SK-N-SH (cell line): ENCODE measurements at regions not wholly inside any gene's neighbourhood (a gene's known extent, or its start where the extent isn't known, plus 50 kb on each side); places are given as distances from the start of the nearest gene placed in this dataset.

Source experiments
- CTCF ChIA-PET: fragments of 300-600, 350-600 bp; formaldehyde crosslinking; extraction: SDS; loops from one replicate; lab custom pipeline; 2021; lab: Yijun Ruan, JAX
- POLR2A ChIA-PET: fragments of 350-600 bp; sonication (Branson Sonifier 250); formaldehyde crosslinking; extraction: SDS; loops from one replicate; lab custom pipeline; 2020; ENCODE audit warnings: antibody characterized with exemption, inconsistent platforms; lab: Yijun Ruan, JAX
- DNase-seq: peaks from one replicate; pipeline ENCODE4 v3.0.0; 2012
- H2AFZ ChIP-seq: fragments of 200-600 bp; sonication (generic); 2 replicates; pipeline ENCODE4 v1.8.1; 2016; ENCODE audit warnings: antibody characterized with exemption, mild to moderate bottlenecking, low read depth
- H3F3A ChIP-seq: fragments of 200-600 bp; sonication (generic); replicated peaks from 2 replicates; pipeline ENCODE3; 2016; ENCODE audit warnings: antibody characterized with exemption, mild to moderate bottlenecking; ENCODE audit not compliant: insufficient read depth
- H3K27ac ChIP-seq, 2 experiments: fragments of 200-500 bp in 1 of 2; fragments of 200-600 bp in 1 of 2; sonication (Bioruptor generic) in 1 of 2; sonication (generic), shearing (Covaris generic) in 1 of 2; 2 replicates each; pipeline versions ENCODE4 v1.5.1 to v1.6.1; 2014 to 2016; ENCODE audit warnings: low read depth in 2 of 2, inconsistent platforms in 1 of 2, low read length in 1 of 2, mild to moderate bottlenecking in 1 of 2, mixed read lengths in 1 of 2
- H3K27me3 ChIP-seq: fragments of 200-600 bp; sonication (generic), shearing (Covaris generic); 2 replicates; pipeline ENCODE4 v1.6.1; 2016; ENCODE audit warnings: mixed run types; ENCODE audit not compliant: insufficient read depth
- H3K36me3 ChIP-seq, 2 experiments: fragments of 200-500 bp in 1 of 2; fragments of 200-600 bp in 1 of 2; sonication (Bioruptor generic) in 1 of 2; sonication (generic) in 1 of 2; replicated peaks in 1 of 2; 2 replicates each; pipeline versions ENCODE3 to v1.5.1; 2014 to 2016; ENCODE audit warnings: low read length in 1 of 2, mild to moderate bottlenecking in 1 of 2; ENCODE audit not compliant: insufficient read depth in 2 of 2, control insufficient read depth in 1 of 2
- H3K4me1 ChIP-seq, 2 experiments: fragments of 200-500 bp in 1 of 2; fragments of 200-600 bp in 1 of 2; sonication (Bioruptor generic) in 1 of 2; sonication (generic), shearing (Covaris generic) in 1 of 2; 2 replicates each; pipeline versions ENCODE4 v1.5.1 to v1.6.1; 2014 to 2016; ENCODE audit warnings: low read depth in 1 of 2, low read length in 1 of 2, mixed run types in 1 of 2; ENCODE audit not compliant: insufficient read depth in 2 of 2, control insufficient read depth in 1 of 2
- H3K4me2 ChIP-seq: fragments of 200-600 bp; sonication (generic), shearing (Covaris generic); 2 replicates; pipeline ENCODE4 v1.6.1; 2017; ENCODE audit warnings: mixed run types
- H3K4me3 ChIP-seq, 2 experiments: fragments of 200-500 bp in 1 of 2; fragments of 200-600 bp in 1 of 2; sonication (Bioruptor generic) in 1 of 2; sonication (generic), shearing (Covaris generic) in 1 of 2; 2 replicates each; pipeline versions ENCODE4 v1.5.1 to v1.8.1; 2014 to 2016; ENCODE audit warnings: low read depth in 2 of 2, inconsistent platforms in 1 of 2, low read length in 1 of 2, mild to moderate bottlenecking in 1 of 2, mixed read lengths in 1 of 2, moderate library complexity in 1 of 2
- H3K79me2 ChIP-seq: fragments of 200-600 bp; sonication (generic); 2 replicates; pipeline ENCODE4 v1.8.1; 2017; ENCODE audit warnings: mild to moderate bottlenecking; ENCODE audit not compliant: insufficient read depth
- H3K9ac ChIP-seq: fragments of 200-600 bp; sonication (generic); 2 replicates; pipeline ENCODE4 v1.6.1; 2017; ENCODE audit warnings: mixed run types
- H3K9me2 ChIP-seq: fragments of 200-600 bp; sonication (generic); 2 replicates; pipeline ENCODE4 v1.6.1; 2017; ENCODE audit warnings: mixed run types
- H3K9me3 ChIP-seq: fragments of 200-600 bp; sonication (generic); 2 replicates; pipeline ENCODE4 v1.6.1; 2017; ENCODE audit warnings: mixed run types, mild to moderate bottlenecking, moderate library complexity
- H4K20me1 ChIP-seq: fragments of 200-600 bp; sonication (generic); 2 replicates; pipeline ENCODE4 v1.6.1; 2017; ENCODE audit warnings: mild to moderate bottlenecking, mixed run types; ENCODE audit not compliant: insufficient read depth
- EP300 ChIP-seq, 2 experiments: IDR thresholded peaks; 2 replicates each; pipeline versions ENCODE4 v1.4.0 to v1.6.1; 2012; ENCODE audit warnings: borderline replicate concordance in 1 of 2, low read depth in 1 of 2, low read length in 1 of 2
- FOSL2 ChIP-seq: IDR thresholded peaks from 2 replicates; pipeline ENCODE4 v1.4.0; 2012; ENCODE audit warnings: low read depth, mild to moderate bottlenecking, moderate library complexity, borderline replicate concordance
- FOXJ3 ChIP-seq: sonication (generic); formaldehyde crosslinking; IDR thresholded peaks from 2 replicates; pipeline ENCODE4 v1.5.1; 2020; ENCODE audit warnings: mild to moderate bottlenecking, missing genetic modification reagents
- GATA2 ChIP-seq: sonication (generic); formaldehyde crosslinking; IDR thresholded peaks from 2 replicates; pipeline ENCODE4 v1.5.0; 2020; ENCODE audit warnings: mild to moderate bottlenecking, missing genetic modification reagents
- MEF2A ChIP-seq: IDR thresholded peaks from 2 replicates; pipeline ENCODE4 v1.4.0; 2012; ENCODE audit warnings: low read depth, borderline replicate concordance
- MXI1 ChIP-seq: IDR thresholded peaks from 2 replicates; pipeline ENCODE4 v1.6.1; 2012; ENCODE audit warnings: mild to moderate bottlenecking, low read depth, low read length, improper control_type of control experiment
- POLR2AphosphoS5 ChIP-seq: IDR thresholded peaks from 2 replicates; pipeline ENCODE4 v1.6.1; 2012; ENCODE audit warnings: low read depth, low read length
- RCOR1 ChIP-seq: fragments of 150-350 bp; IDR thresholded peaks from 2 replicates; pipeline ENCODE4 v1.6.1; 2017; ENCODE audit warnings: antibody characterized with exemption, low read length
- RFX5 ChIP-seq: IDR thresholded peaks from 2 replicates; pipeline ENCODE4 v1.6.1; 2012; ENCODE audit warnings: mild to moderate bottlenecking, improper control_type of control experiment, low read length
- RXRA ChIP-seq: IDR thresholded peaks from 2 replicates; pipeline ENCODE4 v1.4.0; 2012; ENCODE audit warnings: low read depth, mild to moderate bottlenecking, borderline replicate concordance
- SIN3A ChIP-seq: IDR thresholded peaks from 2 replicates; pipeline ENCODE4 v1.6.1; 2012; ENCODE audit warnings: low read depth, mild to moderate bottlenecking, low read length, moderate library complexity, borderline replicate concordance
- TCF12 ChIP-seq: IDR thresholded peaks from 2 replicates; pipeline ENCODE4 v1.4.0; 2012
- YY1 ChIP-seq: IDR thresholded peaks from 2 replicates; pipeline ENCODE4 v1.4.0; 2012; ENCODE audit warnings: low read depth, mild to moderate bottlenecking
- WGBS: methylation state at CpG from one replicate; pipeline ENCODE4 v1.1.6; 2017; ENCODE audit warnings: low lambda C conversion rate; 5-methylcytosine and 5-hydroxymethylcytosine counted together
- TF ChIP-seq, protein P1 (sequence below): IDR thresholded peaks from 2 replicates; pipeline ENCODE4 v1.4.0; 2012; ENCODE audit warnings: low read depth, borderline replicate concordance
- TF ChIP-seq, protein P2 (sequence below): fragments of 150-350 bp; IDR thresholded peaks from 2 replicates; pipeline ENCODE4 v1.6.1; 2016; ENCODE audit warnings: mild to moderate bottlenecking, low read depth, low read length
- TF ChIP-seq, protein P3 (sequence below): IDR thresholded peaks from 2 replicates; pipeline ENCODE4; 2012
- TF ChIP-seq, protein P4 (sequence below): fragments of 150-350 bp; IDR thresholded peaks from 2 replicates; pipeline ENCODE4 v1.6.1; 2017; ENCODE audit warnings: antibody characterized with exemption, low read length, low read depth, borderline replicate concordance
- TF ChIP-seq, protein P5 (sequence below): fragments of 200-600 bp; sonication (generic); IDR thresholded peaks from 2 replicates; pipeline ENCODE4 v1.6.1; 2017; ENCODE audit warnings: antibody characterized with exemption, mild to moderate bottlenecking, moderate library complexity

DNA sequence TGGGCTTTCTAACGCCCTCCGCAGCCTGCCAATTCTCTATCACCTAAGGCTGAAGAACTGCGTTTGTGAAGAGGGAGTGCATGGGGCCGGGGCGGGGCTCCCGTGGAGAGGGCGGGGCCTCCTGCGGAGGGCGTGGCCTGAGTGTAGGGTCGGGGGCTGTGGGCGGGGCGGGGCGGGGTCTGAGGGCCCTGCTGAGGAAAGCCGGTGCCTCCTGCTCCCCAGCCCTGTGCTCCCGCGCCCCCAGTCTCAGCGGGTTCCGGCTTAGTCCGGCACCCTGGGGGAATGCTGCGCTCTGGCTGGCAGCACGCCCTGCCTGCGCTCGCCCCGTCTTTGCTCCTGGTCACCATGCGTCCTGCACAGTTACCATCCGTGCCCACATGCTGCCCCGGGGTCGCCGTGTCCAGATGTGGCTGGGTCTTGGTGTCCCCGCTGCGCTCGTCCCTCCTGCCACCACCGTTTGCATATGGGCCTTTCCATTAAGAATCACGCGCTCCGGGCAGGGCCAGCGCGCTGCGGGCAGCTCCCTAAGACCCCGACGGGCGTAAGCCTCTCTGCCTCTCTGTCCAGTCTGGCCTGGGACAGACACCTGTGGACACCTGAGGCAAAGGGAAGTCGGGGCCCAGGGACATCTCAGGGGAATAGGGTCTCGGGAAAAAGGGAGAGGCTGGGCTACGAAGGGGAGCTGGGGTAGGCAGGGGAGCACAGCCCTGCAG, 144.0 kb upstream of the RET start:
- Histone ChIP-seq H3K27ac (peak overlapping the region in 1 of 2 experiments; percentile 16; a peak in 1 of 4 replicates), H3K9ac (no peak overlapping the region), H4K20me1 (no peaks in the 10 kb centered on the region), H3K4me1 (peaks cover 0 to 31% of the 10 kb centered on the region in 2 experiments; a peak in 1 of 4 replicates), H3F3A (no peaks in the 10 kb centered on the region), H3K4me2 (no peak overlapping the region), H3K36me3 (no peaks in the 10 kb centered on the region), H3K9me3 (no peaks in the 10 kb centered on the region), H3K9me2 (no peaks in the 10 kb centered on the region), H3K27me3 (no peaks in the 10 kb centered on the region), H3K79me2 (no peaks in the 10 kb centered on the region), H2AFZ (no peak overlapping the region), H3K4me3 (no peak overlapping the region)
- 72% methylated on average over 30 of the region's 45 CpGs for WGBS
- ChIA-PET CTCF (no interaction called here), POLR2A (no interaction called here)
- DNase-seq = no peak
- TF ChIP-seq, protein P1, sequence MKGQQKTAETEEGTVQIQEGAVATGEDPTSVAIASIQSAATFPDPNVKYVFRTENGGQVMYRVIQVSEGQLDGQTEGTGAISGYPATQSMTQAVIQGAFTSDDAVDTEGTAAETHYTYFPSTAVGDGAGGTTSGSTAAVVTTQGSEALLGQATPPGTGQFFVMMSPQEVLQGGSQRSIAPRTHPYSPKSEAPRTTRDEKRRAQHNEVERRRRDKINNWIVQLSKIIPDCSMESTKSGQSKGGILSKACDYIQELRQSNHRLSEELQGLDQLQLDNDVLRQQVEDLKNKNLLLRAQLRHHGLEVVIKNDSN = no peak
- no peak for TF ChIP-seq MXI1
- no peak for TF ChIP-seq RXRA
- no peak for TF ChIP-seq GATA2 (CRISPR knock-in tag)
- TF ChIP-seq TCF12 = no peak
- TF ChIP-seq RFX5 = no peak
- TF ChIP-seq RCOR1 = no peak
- no peak for TF ChIP-seq MEF2A
- TF ChIP-seq, protein P2, sequence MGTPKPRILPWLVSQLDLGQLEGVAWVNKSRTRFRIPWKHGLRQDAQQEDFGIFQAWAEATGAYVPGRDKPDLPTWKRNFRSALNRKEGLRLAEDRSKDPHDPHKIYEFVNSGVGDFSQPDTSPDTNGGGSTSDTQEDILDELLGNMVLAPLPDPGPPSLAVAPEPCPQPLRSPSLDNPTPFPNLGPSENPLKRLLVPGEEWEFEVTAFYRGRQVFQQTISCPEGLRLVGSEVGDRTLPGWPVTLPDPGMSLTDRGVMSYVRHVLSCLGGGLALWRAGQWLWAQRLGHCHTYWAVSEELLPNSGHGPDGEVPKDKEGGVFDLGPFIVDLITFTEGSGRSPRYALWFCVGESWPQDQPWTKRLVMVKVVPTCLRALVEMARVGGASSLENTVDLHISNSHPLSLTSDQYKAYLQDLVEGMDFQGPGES = no peak
- TF ChIP-seq FOSL2 = no peak
- no peak for TF ChIP-seq POLR2AphosphoS5
- no peak for TF ChIP-seq FOXJ3 (CRISPR knock-in tag)
- TF ChIP-seq, protein P3, sequence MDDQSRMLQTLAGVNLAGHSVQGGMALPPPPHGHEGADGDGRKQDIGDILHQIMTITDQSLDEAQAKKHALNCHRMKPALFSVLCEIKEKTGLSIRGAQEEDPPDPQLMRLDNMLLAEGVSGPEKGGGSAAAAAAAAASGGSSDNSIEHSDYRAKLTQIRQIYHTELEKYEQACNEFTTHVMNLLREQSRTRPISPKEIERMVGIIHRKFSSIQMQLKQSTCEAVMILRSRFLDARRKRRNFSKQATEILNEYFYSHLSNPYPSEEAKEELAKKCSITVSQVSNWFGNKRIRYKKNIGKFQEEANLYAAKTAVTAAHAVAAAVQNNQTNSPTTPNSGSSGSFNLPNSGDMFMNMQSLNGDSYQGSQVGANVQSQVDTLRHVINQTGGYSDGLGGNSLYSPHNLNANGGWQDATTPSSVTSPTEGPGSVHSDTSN = no peak
- TF ChIP-seq, protein P4, sequence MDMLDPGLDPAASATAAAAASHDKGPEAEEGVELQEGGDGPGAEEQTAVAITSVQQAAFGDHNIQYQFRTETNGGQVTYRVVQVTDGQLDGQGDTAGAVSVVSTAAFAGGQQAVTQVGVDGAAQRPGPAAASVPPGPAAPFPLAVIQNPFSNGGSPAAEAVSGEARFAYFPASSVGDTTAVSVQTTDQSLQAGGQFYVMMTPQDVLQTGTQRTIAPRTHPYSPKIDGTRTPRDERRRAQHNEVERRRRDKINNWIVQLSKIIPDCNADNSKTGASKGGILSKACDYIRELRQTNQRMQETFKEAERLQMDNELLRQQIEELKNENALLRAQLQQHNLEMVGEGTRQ = no peak
- no peak for TF ChIP-seq SIN3A
- TF ChIP-seq YY1 = no peak
- no peak for TF ChIP-seq EP300 (IDR thresholded peaks at IDR 0.05; ENCODE audit: borderline replicate concordance in 1 of 2, low read depth in 1 of 2, low read length in 1 of 2)
- TF ChIP-seq, protein P5, sequence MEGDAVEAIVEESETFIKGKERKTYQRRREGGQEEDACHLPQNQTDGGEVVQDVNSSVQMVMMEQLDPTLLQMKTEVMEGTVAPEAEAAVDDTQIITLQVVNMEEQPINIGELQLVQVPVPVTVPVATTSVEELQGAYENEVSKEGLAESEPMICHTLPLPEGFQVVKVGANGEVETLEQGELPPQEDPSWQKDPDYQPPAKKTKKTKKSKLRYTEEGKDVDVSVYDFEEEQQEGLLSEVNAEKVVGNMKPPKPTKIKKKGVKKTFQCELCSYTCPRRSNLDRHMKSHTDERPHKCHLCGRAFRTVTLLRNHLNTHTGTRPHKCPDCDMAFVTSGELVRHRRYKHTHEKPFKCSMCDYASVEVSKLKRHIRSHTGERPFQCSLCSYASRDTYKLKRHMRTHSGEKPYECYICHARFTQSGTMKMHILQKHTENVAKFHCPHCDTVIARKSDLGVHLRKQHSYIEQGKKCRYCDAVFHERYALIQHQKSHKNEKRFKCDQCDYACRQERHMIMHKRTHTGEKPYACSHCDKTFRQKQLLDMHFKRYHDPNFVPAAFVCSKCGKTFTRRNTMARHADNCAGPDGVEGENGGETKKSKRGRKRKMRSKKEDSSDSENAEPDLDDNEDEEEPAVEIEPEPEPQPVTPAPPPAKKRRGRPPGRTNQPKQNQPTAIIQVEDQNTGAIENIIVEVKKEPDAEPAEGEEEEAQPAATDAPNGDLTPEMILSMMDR = no peak
